ENCODE measurements at regions not wholly inside any gene's neighbourhood (a gene's known extent, or its start where the extent isn't known, plus 50 kb on each side); places are given as distances from the start of the nearest gene placed in this dataset.

DNA sequence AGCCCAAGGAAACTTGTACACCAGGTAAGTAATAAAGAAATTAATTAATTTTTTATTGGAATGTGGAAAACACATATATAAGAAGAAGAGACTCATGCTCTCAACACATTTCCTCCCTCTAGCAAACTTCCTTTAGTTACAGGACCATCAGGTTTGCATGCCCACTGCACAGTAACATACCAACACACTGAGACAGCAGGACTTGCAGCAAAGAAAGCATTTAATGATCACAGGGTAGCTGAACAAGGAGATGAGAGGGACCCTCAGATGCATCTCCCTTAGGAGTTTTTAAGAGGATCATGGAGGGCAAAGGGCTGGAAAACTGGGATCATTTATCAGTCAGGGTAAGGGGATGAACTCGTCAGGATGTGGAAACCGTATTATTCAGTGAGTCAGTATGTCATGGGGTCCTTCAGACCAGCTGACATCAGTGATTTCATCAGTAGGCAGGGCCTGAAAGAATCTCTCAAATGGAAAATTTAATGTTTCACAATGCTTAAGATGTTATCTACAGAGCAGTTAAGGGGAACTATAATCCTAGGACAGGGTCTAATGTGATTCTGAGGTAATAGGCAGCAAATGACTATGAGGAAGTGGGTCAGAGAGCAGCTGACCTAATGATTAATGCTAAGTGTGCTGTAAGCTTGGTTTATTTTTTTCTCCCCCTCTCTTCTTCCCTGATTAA lies 193.8 kb upstream of the RND3 start:
- no peak overlapping the region for H3K4me2 ChIP-seq (ENCODE audit: low read length)

More for the DNA sequence above, 193.8 kb upstream of the RND3 start:
- intact Hi-C loops (cut with micrococcal nuclease), result no loop called here
- TF ChIP-seq ZFX (IDR thresholded peaks at IDR 0.05), result no peak
- TF ChIP-seq, protein P1, sequence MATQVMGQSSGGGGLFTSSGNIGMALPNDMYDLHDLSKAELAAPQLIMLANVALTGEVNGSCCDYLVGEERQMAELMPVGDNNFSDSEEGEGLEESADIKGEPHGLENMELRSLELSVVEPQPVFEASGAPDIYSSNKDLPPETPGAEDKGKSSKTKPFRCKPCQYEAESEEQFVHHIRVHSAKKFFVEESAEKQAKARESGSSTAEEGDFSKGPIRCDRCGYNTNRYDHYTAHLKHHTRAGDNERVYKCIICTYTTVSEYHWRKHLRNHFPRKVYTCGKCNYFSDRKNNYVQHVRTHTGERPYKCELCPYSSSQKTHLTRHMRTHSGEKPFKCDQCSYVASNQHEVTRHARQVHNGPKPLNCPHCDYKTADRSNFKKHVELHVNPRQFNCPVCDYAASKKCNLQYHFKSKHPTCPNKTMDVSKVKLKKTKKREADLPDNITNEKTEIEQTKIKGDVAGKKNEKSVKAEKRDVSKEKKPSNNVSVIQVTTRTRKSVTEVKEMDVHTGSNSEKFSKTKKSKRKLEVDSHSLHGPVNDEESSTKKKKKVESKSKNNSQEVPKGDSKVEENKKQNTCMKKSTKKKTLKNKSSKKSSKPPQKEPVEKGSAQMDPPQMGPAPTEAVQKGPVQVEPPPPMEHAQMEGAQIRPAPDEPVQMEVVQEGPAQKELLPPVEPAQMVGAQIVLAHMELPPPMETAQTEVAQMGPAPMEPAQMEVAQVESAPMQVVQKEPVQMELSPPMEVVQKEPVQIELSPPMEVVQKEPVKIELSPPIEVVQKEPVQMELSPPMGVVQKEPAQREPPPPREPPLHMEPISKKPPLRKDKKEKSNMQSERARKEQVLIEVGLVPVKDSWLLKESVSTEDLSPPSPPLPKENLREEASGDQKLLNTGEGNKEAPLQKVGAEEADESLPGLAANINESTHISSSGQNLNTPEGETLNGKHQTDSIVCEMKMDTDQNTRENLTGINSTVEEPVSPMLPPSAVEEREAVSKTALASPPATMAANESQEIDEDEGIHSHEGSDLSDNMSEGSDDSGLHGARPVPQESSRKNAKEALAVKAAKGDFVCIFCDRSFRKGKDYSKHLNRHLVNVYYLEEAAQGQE (IDR thresholded peaks at IDR 0.05; ENCODE audit: low read depth), result no peak
- TF ChIP-seq POLR2AphosphoS5 (IDR thresholded peaks at IDR 0.05; ENCODE audit: low read depth, low read length), result no peak
- TF ChIP-seq EZH2 (IDR thresholded peaks at IDR 0.05), result no peak
- no peak for TF ChIP-seq EGR1 (IDR thresholded peaks at IDR 0.05; ENCODE audit: low read depth)
- no peak for TF ChIP-seq SP1 (IDR thresholded peaks at IDR 0.05; ENCODE audit: low read depth)
- TF ChIP-seq EZH2phosphoT487 (IDR thresholded peaks at IDR 0.05; ENCODE audit: borderline replicate concordance), result no peak
- no peak for TF ChIP-seq CEBPB (IDR thresholded peaks at IDR 0.05; ENCODE audit: low read depth)
- TF ChIP-seq, protein P2, sequence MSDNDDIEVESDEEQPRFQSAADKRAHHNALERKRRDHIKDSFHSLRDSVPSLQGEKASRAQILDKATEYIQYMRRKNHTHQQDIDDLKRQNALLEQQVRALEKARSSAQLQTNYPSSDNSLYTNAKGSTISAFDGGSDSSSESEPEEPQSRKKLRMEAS (IDR thresholded peaks at IDR 0.05), result no peak
- TF ChIP-seq, protein P3, sequence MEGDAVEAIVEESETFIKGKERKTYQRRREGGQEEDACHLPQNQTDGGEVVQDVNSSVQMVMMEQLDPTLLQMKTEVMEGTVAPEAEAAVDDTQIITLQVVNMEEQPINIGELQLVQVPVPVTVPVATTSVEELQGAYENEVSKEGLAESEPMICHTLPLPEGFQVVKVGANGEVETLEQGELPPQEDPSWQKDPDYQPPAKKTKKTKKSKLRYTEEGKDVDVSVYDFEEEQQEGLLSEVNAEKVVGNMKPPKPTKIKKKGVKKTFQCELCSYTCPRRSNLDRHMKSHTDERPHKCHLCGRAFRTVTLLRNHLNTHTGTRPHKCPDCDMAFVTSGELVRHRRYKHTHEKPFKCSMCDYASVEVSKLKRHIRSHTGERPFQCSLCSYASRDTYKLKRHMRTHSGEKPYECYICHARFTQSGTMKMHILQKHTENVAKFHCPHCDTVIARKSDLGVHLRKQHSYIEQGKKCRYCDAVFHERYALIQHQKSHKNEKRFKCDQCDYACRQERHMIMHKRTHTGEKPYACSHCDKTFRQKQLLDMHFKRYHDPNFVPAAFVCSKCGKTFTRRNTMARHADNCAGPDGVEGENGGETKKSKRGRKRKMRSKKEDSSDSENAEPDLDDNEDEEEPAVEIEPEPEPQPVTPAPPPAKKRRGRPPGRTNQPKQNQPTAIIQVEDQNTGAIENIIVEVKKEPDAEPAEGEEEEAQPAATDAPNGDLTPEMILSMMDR (IDR thresholded peaks at IDR 0.05 in 2 of 3, conservative IDR thresholded peaks at IDR 0.05 in 1 of 3; ENCODE audit: borderline replicate concordance in 1 of 3, insufficient read depth in 1 of 3, low read depth in 2 of 3, low read length in 2 of 3), result no peak
- TF ChIP-seq RAD21 (IDR thresholded peaks at IDR 0.05; ENCODE audit: low read depth), result no peak
- no peak for TF ChIP-seq JUND (IDR thresholded peaks at IDR 0.05)
- TF ChIP-seq POLR2A (IDR thresholded peaks at IDR 0.05; ENCODE audit: borderline replicate concordance, extremely low read depth, insufficient read depth, insufficient read length), result no peak
- no peak for TF ChIP-seq FOSL1 (IDR thresholded peaks at IDR 0.05; ENCODE audit: low read depth)
- no TSS peak for BruUV-seq (replicated peaks)
- Histone ChIP-seq H3K4me3 (replicated peaks in 1 of 2; ENCODE audit: low read depth in 1 of 2, low read length in 2 of 2) (no peak overlapping the region), H3K27ac (ENCODE audit: low read depth, low read length) (no peak overlapping the region), H3K9ac (ENCODE audit: low read length) (no peak overlapping the region), H3K9me3 (ENCODE audit: control insufficient read depth in 1 of 2, insufficient read depth in 1 of 2, low read depth in 1 of 2, low read length in 2 of 2) (no peaks in the 10 kb centered on the region), H3K9me2 (ENCODE audit: insufficient read depth) (no peaks in the 10 kb centered on the region), H3K79me2 (ENCODE audit: insufficient read depth, low read length) (no peaks in the 10 kb centered on the region), H3K27me3 (ENCODE audit: insufficient read depth, low read length) (no peaks in the 10 kb centered on the region), H3K36me3 (ENCODE audit: control insufficient read depth in 1 of 2, insufficient read depth in 2 of 2, low read length in 2 of 2) (no peaks in the 10 kb centered on the region), H2AFZ (ENCODE audit: low read depth, low read length, poor library complexity, severe bottlenecking) (no peak overlapping the region), H4K20me1 (ENCODE audit: insufficient read depth) (no peaks in the 10 kb centered on the region), H3K4me1 (ENCODE audit: control insufficient read depth in 1 of 2, insufficient read depth in 2 of 2, low read length in 2 of 2) (no peaks in the 10 kb centered on the region)
- ChIA-PET RAD21 (ENCODE audit: low non-redundant PET in 1 of 2, low total read pairs in 2 of 2, uncharacterized antibody in 2 of 2, unreplicated experiment in 2 of 2) (no interaction called here), CTCF (no interaction called here), POLR2A (no interaction called here)
- no peak for DNase-seq (ENCODE audit: low read depth, low spot score)
- no peak for ATAC-seq
